Stimulated activated CD4-positive, alpha-beta T cell treated with anti-CD3 and anti-CD28 coated beads, Interleukin-4, amount 100 ng/mL, for 48 hours (primary cell): ENCODE measurements at regions not wholly inside any gene's neighbourhood (a gene's known extent, or its start where the extent isn't known, plus 50 kb on each side); places are given as distances from the start of the nearest gene placed in this dataset.

ENCODE experiments used
- DNase-seq, 2 donors: peaks; one replicate each; pipeline ENCODE4 v3.0.0-alpha.2; 2020; ENCODE audit warnings: low read depth in 2 of 2

DNA sequence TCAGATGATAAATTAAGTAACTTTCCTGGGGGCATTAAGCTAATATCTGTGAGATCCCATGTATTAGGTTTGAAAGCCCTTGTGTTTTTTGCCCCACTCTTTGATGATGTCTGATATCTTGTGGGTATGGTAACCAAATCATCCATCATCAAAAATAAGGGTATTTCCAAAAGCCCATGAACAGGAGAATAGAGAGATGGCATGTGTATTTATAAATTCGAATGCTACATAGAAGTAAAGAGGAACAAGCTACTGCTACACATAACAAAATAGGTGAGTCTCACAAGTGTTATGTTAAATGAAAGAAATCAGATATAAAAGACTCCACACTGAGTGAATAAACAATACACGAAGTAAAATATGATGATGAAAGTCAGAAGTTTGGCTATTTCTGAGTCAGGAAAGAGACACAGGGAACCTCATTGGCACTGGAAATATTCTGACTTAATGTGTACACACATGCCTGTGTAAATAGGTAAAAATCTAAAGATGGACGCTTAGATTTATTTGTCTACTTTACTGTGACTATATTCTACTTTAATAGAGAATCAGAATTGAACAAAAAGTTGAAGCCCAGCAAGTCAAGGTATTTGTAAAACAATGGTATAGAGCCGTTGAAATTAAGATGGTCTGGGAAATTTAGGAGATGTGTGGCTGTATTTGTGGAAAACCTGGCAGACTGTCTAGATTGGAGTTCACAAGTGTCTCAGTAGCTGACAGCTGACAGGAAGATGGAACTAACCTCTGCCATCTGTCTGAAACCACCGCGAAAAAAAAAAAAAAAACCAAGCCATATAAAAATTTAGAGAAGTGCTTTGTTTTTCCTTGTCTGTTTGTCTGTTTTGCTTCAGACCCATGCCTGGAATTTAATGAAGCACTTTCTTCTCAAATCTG lies 111.0 kb upstream of the TGFBR2 start:
- no peak for DNase-seq

DNA sequence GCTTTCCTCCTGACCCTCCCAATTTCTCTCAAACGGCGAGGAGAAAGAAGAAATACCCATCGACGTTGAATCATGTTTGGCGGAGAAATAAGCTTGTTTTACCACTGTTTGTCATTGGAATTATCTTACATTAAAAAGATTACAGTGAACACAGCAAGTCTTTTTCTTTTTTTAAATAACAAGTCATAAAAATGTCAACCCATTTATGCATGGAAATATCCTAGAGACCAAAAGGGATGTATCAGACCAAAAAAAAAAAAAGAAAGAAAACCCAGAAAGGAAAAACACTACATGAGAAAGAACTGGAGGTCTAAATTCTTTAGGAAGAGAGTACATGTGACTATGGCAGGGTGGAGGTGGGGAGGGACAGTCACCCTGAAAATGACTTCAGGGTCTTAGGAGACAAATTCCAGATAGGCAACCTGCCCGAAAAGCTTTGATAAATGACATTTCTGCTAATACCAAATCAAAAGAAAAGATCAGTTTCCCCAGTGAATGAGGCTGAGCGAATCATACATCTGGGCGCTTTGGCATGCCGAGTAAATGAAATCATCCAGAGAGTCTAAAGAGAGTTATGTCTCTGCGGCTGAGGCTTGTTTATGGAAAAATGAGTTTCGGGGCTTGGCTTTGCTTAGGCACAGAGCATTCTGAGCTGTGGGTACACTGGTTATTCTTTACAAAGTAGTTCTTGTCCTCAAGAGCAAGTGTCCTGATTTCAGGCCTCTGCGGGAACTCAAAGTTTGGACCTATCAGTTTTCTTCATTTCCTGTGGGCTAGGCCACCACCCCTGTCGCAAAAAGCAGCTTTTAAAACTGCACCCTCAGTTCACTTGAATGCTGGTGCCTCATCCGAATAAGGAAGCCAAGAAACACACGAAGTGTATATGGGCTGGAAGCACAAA lies 110.1 kb upstream of the TGFBR2 start:
- DNase-seq = no peak

DNA sequence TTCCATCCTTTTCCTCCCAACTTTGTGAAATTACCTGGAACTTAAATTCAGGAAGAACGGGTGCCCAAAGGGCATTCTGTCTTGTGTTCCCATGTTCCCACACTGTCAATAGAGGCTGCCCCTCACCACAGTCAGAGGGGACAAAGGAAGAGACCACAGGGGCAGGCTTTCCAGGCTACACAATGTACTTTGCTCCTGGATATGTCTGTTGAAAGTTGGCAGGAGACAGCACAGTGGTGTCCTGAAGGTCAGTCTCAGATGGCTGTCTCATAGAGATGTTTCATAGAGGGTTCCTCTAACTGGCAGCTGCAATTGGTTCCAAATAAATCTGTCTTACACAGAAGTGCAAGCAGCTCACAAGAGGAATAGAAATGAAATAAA lies 107.8 kb upstream of the TGFBR2 start:
- no peak for DNase-seq

DNA sequence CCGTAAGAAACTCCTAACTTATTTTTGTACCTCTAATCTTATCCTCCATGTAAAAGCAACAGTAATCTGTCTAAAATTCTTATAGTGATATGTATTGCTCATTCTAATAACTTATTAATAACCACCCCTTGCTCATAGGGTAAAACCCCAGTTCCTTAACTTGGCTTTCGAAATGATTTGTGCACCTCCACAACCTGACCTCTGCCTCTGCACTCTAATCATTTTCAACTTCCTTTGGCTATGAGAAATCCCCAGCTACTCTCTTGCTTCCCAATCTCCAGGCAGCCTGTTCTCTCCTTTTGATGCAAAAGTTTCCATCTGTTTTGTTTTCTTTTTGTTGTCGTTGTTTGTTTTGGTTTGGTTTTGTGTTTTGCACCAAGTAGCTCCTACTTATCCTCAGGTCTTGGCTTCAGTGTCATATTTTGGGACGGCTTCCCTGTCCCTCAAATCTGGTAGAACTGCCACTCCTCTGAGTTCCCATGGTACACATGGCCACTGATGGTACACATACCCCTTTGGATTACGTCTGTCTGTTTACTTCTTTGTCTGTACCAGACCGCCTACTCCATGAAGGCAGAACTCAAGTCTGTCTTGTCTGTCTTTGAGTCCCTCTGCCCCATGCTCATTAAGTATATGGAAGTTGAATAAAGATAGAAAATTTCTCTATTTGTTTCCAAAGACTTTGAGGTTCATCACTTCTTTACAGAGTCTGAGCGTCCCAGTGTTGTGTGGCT lies 105.6 kb upstream of the TGFBR2 start:
- DNase-seq = no peak

- DNase-seq = no peak
Observed at GRCh38 chr3:30501526-30501925, 104.9 kb upstream of the TGFBR2 start.

GRCh38 chr3:30502051-30502741 lies 104.2 kb upstream of the TGFBR2 start:
- no peak for DNase-seq

DNA sequence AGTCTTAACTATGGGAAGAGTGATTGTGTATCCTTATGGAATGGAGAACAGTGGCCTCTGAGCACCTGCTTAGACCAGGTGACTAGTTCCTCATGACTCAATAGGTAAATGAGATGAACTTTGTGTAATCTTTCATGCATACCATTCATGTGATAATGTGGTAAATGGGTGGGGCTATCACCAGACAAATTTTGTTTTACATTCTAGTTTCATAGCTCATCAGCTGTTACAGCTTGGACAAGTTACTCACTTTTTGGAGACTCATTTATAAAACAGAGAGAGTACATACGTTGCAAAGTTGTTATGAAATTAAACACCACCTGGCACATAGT lies 103.7 kb upstream of the TGFBR2 start:
- no peak for DNase-seq

GRCh38 chr3:30503446-30503845 lies 103.0 kb upstream of the TGFBR2 start:
- DNase-seq = no peak

GRCh38 chr3:30504939-30505338 lies 101.5 kb upstream of the TGFBR2 start:
- DNase-seq = no peak

GRCh38 chr3:30505866-30506520 lies 100.4 kb upstream of the TGFBR2 start:
- DNase-seq = no peak

- no peak for DNase-seq
Observed at GRCh38 chr3:30508339-30508738, 98.1 kb upstream of the TGFBR2 start.

DNA sequence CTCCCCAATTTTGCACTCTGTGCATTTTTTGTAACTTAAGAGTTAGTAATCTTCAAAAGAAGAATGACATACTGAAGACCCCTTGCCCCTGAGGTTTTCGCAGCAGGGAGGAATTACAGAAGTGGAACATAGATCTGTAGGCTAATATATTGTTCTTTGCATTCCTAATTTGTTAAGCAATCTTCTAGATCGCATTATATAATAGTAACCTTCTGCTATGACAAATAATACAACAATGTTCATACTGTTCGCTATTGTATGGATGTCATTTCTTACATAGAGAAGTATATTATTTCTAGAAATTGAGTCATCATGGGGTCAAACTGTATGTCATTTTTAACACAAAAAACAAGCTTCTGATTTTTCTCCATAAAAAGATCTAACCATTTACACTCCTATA lies 95.8 kb upstream of the TGFBR2 start:
- DNase-seq = no peak

GRCh38 chr3:30511524-30512251 lies 94.7 kb upstream of the TGFBR2 start:
- DNase-seq = no peak

DNA sequence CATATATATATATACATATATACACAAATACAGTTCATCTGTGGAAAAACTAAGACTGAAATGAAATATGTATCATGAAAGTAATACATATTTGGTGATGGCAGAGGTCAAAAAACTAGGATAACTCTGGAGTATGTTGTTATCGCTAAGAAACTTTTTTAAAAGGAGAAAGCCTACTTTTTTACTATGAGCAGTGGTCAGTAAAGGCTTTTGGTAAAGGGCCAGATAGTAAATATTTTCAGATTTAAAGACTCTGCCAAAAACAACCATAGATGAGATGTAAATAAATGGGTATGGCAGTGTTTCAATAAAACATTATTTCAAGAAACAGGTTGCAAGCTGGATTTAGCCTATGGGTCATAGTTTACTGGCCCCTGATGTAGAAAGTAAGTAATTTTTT lies 93.8 kb upstream of the TGFBR2 start:
- no peak for DNase-seq

DNA sequence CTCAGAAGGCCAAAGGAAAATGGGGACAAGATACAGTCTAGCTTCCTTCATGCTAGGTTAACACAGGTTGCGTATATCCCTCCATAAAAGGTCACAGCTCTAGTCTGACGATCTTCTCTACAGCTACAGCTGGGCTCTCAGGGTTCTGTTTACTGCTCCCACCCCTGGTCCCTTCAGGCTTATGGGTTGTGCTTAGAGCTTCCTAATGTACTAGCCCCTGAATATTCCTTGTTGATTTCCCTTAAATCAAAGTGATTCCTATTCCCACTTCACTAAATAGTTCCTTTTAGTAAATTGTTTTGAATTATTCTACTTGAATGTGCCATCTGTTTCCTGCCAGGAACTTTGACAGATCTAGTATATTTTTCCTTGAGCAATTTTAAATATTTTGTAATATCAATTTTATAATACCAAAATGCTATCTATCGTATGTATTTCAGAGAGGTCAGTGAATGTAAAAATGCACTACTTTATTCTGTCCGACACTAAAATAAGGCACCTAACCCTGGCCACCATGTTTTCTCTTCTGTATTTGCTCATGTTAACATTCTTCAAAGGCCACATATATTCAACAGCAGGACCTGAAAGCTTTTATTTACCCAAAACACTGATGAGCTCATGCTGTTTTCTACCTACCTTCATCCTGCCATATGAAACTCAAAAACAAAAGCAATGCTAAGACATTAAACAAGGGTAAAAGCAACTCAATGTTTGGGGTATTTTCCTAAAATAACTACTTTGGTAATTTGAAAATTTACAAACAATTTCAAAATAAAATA lies 92.8 kb upstream of the TGFBR2 start:
- DNase-seq = no peak

DNA sequence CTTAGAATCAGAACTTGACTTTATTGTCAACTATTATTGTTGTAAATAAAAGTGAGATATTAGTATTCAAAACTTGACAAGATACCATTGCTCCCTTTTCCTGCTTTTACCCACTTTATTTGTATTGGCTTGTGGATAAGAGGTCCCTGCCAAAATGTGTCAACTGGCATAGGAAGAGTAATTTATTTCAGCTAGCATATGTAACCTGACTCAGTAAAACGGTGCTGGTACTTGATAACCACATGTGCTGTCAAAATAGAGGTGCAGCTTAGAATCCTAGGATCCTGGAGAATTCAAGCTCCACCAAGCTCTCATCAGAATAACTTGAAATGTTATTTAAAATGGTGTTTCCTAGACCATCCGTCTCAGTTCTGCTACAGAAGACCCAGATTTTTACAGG lies 90.2 kb upstream of the TGFBR2 start:
- DNase-seq = no peak

- no peak for DNase-seq
Observed at GRCh38 chr3:30518181-30518864, 88.1 kb upstream of the TGFBR2 start.

DNA sequence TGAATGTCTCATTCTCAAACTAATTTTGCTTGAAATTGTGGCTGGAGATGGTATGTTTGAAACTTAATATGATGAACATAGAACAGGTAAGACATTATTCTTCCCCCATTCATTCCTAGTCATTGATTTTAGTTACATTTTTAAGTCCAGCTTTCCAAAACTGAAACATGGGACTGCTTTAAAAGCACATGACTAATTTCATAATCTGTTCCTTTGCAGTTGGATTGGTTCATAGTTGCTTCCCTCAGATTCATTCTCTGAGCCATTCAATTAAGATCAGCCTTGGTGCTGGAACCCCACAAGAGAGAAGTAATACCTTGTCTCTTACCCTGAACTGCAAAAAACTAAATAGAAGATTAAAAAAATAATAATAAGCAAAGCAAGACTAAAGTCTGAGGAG lies 87.5 kb upstream of the TGFBR2 start:
- no peak for DNase-seq

GRCh38 chr3:30520699-30521098 lies 85.7 kb upstream of the TGFBR2 start:
- DNase-seq = no peak
